ENCODE measurements at regions not wholly inside any gene's neighbourhood (a gene's known extent, or its start where the extent isn't known, plus 50 kb on each side); places are given as distances from the start of the nearest gene placed in this dataset.

DNA sequence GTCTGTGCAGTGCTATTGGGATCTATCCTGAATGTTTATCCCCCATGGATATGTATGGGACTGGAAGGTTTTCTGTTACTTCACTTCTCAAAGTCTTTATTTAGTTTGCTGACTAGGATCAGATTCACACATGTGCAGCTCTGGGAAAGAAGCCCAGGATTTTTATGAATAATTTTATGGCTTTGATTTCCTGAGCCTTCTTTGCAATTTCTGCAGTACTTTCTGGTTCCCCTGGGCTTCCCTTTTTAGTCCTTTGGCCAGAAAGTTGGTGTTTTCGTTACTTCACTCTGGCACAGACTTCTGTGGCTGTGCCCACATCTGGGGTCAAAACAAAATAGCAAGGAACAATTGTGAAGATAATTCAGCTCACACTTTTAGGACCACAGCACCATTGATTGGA, 721.0 kb downstream of the OTOL1 start:
- Histone ChIP-seq H3K27ac (no peak overlapping the region), H3K4me3 (no peak overlapping the region), H3K36me3 (replicated peaks in 1 of 2; ENCODE audit: insufficient read depth in 1 of 2, low read depth in 2 of 2) (no peaks in the 10 kb centered on the region), H3K4me1 (no peaks in the 10 kb centered on the region), H3K9me3 (no peaks in the 10 kb centered on the region), H3K27me3 (no peaks in the 10 kb centered on the region)
- WGBS, 2 donors, result 47 to 58% methylated on average over 1 of the region's 1 CpG
- DNase-seq (no peak), ATAC-seq (no peak)
- no peak for TF ChIP-seq POLR2A (IDR thresholded peaks at IDR 0.05)
- no peak for TF ChIP-seq CTCF (IDR thresholded peaks at IDR 0.05)
- intact Hi-C loops (cut with DNase I), result no loop called here

- Histone ChIP-seq H3K27me3 (no peaks in the 10 kb centered on the region), H3K4me1 (no peaks in the 10 kb centered on the region), H3K4me3 (no peak overlapping the region), H3K9me3 (no peaks in the 10 kb centered on the region), H3K27ac (no peak overlapping the region), H3K36me3 (replicated peaks in 1 of 2; ENCODE audit: insufficient read depth in 1 of 2, low read depth in 2 of 2) (no peaks in the 10 kb centered on the region)
- no peak for TF ChIP-seq POLR2A (IDR thresholded peaks at IDR 0.05)
- TF ChIP-seq CTCF (IDR thresholded peaks at IDR 0.05), result no peak
- WGBS, 2 donors, result 59% methylated on average over 4 of the region's 4 CpGs
- intact Hi-C loops (cut with DNase I), result no loop called here
- no peak for ATAC-seq
- no peak for DNase-seq
Measured at GRCh38 chr3:162218479-162218878, 721.9 kb downstream of the OTOL1 start.

DNA sequence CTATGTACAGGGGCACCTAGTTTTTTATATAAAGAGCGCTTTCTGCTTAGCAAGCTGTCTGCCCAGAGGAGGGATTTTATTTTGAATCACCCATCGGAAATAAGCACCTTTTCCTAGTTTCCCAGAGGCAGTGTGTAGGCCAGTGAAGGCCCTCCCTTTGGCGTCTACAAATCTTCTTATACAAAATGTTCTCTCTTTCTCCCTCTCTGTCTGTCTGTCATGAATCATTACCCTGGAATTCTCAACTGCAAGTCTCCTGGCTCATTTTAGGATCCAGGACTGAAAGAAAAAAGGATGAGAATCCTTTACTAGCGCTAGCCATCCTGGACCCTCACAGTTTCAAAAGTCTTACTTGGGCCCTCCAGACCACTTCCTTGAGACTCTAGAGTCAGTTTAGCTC, 728.1 kb downstream of the OTOL1 start:
- intact Hi-C loops (cut with DNase I), result no loop called here

DNA sequence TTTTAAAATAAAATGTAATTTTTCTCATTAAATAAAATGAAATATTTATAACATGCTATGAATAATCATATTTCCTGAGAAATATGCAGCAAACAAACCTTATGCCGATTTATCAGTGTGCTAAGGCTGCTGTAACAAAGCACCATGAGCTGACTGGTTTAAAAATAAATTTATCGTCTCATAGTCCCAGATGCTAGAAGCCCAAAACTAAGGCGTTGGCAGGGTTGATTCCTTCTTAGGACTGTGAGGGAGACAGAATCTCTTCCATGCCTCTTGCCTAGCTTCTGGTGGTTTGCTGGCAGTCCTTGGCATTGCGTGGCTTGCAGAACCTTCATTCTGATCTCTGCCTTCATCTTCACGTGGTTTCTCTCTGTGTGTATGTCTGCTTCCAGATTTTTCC, 740.3 kb downstream of the OTOL1 start:
- ATAC-seq (no peak), DNase-seq (no peak)
- no peaks in the 10 kb centered on the region for H3K4me1 ChIP-seq
- H3K27ac ChIP-seq, result no peak overlapping the region
- TF ChIP-seq POLR2A (IDR thresholded peaks at IDR 0.05) (no peak), CTCF (IDR thresholded peaks at IDR 0.05) (no peak)
- no peaks in the 10 kb centered on the region for H3K9me3 ChIP-seq
- H3K36me3 ChIP-seq (replicated peaks in 1 of 2; ENCODE audit: insufficient read depth in 1 of 2, low read depth in 2 of 2), result no peaks in the 10 kb centered on the region
- intact Hi-C loops (cut with DNase I), result no loop called here
- no peak overlapping the region for H3K4me3 ChIP-seq
- H3K27me3 ChIP-seq, result no peaks in the 10 kb centered on the region
- 65 to 66% methylated on average over 5 of the region's 5 CpGs for WGBS, 2 donors

More for the DNA sequence above, 728.1 kb downstream of the OTOL1 start:
- H3K27ac ChIP-seq, result no peak overlapping the region
- no peak for ATAC-seq
- H3K36me3 ChIP-seq (replicated peaks in 1 of 2; ENCODE audit: insufficient read depth in 1 of 2, low read depth in 2 of 2), result no peaks in the 10 kb centered on the region
- TF ChIP-seq CTCF (IDR thresholded peaks at IDR 0.05) (no peak), POLR2A (IDR thresholded peaks at IDR 0.05) (no peak)
- no peak for DNase-seq
- WGBS, 2 donors, result 67 to 87% methylated on average over 4 of the region's 4 CpGs
- no peaks in the 10 kb centered on the region for H3K27me3 ChIP-seq
- H3K4me3 ChIP-seq, result no peak overlapping the region
- no peaks in the 10 kb centered on the region for H3K4me1 ChIP-seq
- H3K9me3 ChIP-seq, result no peaks in the 10 kb centered on the region

GRCh38 chr3:162250782-162251181, 754.2 kb downstream of the OTOL1 start:
- DNase-seq, result no peak
- Histone ChIP-seq H3K4me3 (no peak overlapping the region), H3K36me3 (replicated peaks in 1 of 2; ENCODE audit: insufficient read depth in 1 of 2, low read depth in 2 of 2) (no peaks in the 10 kb centered on the region), H3K9me3 (no peaks in the 10 kb centered on the region), H3K27me3 (no peaks in the 10 kb centered on the region), H3K27ac (no peak overlapping the region), H3K4me1 (no peaks in the 10 kb centered on the region)
- no peak for TF ChIP-seq CTCF (IDR thresholded peaks at IDR 0.05)
- TF ChIP-seq POLR2A (IDR thresholded peaks at IDR 0.05), result no peak
- intact Hi-C loops (cut with DNase I), result no loop called here
- 50 to 54% methylated on average over 1 of the region's 1 CpG for WGBS, 2 donors
- no peak for ATAC-seq

Measured in body of pancreas (tissue), 4 donors.